K562 (cell line): ENCODE measurements at regions not wholly inside any gene's neighbourhood (a gene's known extent, or its start where the extent isn't known, plus 50 kb on each side); places are given as distances from the start of the nearest gene placed in this dataset.

Experiments
- KDM1A ChIP-seq, 2 experiments: fragments of 450-650 bp; IDR thresholded peaks; 2 replicates each; pipeline ENCODE4 v1.6.1; 2016; ENCODE audit warnings: mild to moderate bottlenecking in 2 of 2
- ZFX ChIP-seq: sonication (generic); formaldehyde crosslinking; IDR thresholded peaks from 2 replicates; pipeline ENCODE4 v1.8.0; 2022; ENCODE audit warnings: mild to moderate bottlenecking, missing genetic modification reagents, moderate library complexity
- ZNF778 ChIP-seq: fragments of 450-650 bp; formaldehyde crosslinking; IDR thresholded peaks from 2 replicates; pipeline ENCODE4 v1.4.0; 2020; ENCODE audit warnings: mild to moderate bottlenecking, moderate library complexity
- TF ChIP-seq, protein P1 (sequence below), 2 experiments: fragments of 450-650 bp; IDR thresholded peaks; 2 replicates each; pipeline ENCODE4 v1.6.1; 2018; ENCODE audit warnings: mild to moderate bottlenecking in 2 of 2, low read depth in 1 of 2; ENCODE audit not compliant: partially characterized antibody in 2 of 2

DNA sequence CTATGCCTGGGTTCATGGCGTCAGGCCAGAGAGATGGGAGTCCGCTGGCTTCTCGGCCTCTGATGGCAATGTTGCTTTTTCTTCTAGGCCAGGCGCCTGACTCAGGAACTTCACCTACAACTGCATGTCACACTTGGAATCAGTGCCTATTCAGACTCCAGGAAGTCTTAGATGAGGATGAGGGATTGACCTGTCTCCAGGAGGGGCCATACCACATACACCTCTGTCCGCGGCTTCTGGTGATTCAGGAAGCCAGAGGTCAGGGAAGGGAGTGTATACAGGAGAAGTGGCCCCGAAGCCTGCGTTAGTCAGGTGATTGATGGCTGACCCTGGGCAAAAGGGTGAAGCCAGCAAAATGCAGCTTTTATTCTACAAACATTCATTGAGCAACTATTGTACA is 109.1 kb upstream of the RMDN2 start:
- TF ChIP-seq, protein P1, sequence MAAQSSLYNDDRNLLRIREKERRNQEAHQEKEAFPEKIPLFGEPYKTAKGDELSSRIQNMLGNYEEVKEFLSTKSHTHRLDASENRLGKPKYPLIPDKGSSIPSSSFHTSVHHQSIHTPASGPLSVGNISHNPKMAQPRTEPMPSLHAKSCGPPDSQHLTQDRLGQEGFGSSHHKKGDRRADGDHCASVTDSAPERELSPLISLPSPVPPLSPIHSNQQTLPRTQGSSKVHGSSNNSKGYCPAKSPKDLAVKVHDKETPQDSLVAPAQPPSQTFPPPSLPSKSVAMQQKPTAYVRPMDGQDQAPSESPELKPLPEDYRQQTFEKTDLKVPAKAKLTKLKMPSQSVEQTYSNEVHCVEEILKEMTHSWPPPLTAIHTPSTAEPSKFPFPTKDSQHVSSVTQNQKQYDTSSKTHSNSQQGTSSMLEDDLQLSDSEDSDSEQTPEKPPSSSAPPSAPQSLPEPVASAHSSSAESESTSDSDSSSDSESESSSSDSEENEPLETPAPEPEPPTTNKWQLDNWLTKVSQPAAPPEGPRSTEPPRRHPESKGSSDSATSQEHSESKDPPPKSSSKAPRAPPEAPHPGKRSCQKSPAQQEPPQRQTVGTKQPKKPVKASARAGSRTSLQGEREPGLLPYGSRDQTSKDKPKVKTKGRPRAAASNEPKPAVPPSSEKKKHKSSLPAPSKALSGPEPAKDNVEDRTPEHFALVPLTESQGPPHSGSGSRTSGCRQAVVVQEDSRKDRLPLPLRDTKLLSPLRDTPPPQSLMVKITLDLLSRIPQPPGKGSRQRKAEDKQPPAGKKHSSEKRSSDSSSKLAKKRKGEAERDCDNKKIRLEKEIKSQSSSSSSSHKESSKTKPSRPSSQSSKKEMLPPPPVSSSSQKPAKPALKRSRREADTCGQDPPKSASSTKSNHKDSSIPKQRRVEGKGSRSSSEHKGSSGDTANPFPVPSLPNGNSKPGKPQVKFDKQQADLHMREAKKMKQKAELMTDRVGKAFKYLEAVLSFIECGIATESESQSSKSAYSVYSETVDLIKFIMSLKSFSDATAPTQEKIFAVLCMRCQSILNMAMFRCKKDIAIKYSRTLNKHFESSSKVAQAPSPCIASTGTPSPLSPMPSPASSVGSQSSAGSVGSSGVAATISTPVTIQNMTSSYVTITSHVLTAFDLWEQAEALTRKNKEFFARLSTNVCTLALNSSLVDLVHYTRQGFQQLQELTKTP (IDR thresholded peaks at IDR 0.05; ENCODE audit: low read depth in 1 of 2, partially characterized antibody in 2 of 2): no peak
- no peak for TF ChIP-seq ZFX (CRISPR knock-in tag)
- no peak for TF ChIP-seq ZNF778 (CRISPR knock-in tag)
- no peak for TF ChIP-seq KDM1A (IDR thresholded peaks at IDR 0.05)
